ENCODE measurements at regions not wholly inside any gene's neighbourhood (a gene's known extent, or its start where the extent isn't known, plus 50 kb on each side); places are given as distances from the start of the nearest gene placed in this dataset.

DNA sequence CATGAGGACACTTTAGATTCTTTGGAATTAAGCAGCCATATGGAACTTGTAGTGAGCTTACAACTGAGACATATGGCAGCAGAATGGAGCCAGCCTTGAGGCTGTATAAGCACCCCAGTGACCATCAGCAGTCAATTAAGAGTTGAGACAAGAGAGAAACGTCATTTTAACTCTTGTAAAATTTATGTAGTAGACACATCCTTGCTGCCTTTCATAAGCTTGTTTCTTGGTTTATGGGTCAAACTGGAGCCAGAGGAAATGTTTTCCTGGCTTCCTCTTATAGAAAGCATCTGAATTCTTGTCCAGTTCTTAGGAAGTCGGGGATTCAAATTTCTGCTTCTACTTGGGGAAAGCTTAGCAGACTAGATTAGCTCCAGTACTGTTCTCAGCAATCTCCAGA lies 745.1 kb upstream of the MARCKS start:
- DNase-seq = no peak

DNA sequence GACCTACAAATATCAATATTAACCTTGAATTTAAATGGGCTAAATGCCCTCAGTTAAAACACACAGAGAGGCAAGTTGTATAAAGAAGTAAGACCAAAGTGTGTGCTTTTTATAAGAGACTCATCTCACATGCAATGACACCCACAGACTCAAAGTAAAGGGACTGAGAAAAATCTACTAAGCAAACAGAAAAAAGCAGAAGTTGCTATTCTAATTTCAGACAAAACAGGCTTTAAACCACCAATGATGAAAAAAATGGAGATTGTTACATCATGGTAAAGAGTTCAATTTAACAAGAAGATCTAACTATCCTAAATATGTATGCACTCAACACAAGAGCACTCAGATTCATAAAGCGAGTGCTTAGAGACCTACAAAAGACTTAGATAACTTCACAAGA lies 741.9 kb upstream of the MARCKS start:
- no peak for DNase-seq

DNA sequence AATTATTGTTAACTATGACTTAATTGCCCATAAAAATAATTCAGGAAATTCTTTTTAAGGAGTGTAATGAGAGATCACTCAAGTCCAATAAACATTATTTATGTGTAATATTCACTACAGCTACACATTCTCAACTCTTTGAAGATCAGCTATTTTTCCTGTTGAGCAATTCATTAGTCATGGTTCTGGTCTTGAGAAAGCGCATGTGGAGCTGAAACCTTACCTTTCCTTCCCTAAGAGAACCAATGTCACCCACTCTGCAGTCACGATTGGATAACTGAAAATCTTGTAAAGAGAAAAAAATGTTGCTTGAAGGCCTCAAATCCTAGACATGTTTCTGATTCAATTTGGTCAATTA lies 736.9 kb upstream of the MARCKS start:
- peak; percentile 95 for DNase-seq

DNA sequence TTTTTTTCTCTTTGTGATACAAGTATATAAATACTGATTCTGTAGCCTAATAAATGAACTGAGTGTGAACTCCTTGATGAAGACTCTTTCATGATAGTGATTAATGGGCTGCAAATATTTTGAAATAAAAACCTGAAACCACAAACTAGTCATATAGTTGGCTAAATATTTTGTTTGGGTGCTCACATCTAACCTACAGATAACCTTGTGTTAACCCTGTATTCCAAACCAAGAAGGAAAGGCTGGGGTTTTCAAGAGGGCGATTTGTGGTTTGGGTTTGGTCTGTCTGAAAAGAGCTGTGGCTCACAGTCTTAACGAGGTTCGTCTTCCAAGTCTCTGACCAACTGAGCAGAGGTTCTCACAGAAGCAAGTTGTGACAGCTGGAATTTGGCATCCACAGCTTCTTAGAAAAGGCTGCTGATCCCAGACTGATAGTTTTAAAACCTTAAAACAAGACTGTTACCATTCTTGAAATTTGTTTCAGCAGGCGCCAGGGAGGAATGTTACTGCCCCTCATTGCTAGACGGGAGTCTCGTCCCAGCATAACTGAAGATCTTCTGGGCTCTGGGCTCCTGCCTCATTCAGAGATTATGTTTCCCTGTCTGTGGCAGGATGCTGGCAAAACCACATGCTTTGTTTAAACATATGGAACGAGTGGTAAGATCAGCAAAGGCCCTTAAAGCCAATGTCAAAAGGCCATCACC lies 736.4 kb upstream of the MARCKS start:
- peak; percentile 98 for DNase-seq

DNA sequence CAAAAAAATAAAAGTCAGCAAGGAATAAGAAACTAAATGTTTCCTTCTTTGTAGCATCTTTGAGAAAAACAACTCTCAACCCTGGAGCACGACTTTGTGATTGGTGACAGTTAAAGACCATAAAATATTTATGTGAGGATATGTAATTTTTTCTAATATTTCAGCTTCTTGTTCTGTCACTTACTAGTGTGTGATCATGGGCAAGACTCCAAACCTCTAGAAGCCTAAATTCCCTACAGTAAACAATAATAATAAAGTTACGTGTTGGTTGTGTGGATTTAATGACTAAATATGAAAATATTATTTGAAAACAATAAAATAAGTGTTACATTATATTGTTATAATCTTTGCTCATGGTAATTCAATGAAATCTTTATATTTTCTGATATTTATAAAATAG lies 735.6 kb upstream of the MARCKS start:
- no peak for DNase-seq

DNA sequence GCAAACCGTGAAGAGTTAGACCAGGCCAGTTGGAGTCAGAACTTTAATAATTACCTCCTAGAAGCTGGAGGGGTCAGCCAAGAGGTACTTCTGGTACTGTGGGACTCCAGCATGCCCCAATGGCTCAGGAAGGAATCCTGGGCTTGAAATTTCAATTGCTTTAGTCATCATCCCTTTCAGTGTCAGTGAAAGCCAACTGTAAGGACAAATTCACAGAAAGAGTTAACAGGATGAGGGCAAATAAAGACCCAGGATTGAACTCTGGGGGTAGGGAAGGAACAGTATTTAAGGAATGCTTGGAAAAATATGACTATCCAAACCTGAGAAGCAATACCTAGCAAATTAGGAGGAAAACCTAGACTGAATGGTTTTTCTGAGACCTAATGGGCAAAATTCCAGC lies 735.1 kb upstream of the MARCKS start:
- DNase-seq = peak; percentile 98

DNA sequence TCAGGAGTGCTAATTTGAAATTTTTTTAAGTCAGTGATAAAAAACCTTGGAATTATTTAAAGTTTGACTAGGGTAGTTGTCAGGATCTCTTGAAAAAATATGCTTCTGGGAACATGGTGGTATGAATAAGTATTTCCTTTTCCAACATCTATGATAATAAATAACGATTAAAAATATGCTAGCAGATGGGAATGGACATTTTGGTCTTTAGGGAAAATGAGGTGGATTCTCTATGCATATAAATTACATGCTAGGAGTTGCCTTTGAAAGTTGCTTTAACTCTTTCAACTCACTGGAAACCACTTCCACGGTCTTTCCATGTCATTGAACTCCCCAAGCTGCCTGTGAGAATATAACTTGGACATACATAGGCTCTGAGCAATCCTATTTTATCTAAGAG lies 731.5 kb upstream of the MARCKS start:
- no peak for DNase-seq

DNA sequence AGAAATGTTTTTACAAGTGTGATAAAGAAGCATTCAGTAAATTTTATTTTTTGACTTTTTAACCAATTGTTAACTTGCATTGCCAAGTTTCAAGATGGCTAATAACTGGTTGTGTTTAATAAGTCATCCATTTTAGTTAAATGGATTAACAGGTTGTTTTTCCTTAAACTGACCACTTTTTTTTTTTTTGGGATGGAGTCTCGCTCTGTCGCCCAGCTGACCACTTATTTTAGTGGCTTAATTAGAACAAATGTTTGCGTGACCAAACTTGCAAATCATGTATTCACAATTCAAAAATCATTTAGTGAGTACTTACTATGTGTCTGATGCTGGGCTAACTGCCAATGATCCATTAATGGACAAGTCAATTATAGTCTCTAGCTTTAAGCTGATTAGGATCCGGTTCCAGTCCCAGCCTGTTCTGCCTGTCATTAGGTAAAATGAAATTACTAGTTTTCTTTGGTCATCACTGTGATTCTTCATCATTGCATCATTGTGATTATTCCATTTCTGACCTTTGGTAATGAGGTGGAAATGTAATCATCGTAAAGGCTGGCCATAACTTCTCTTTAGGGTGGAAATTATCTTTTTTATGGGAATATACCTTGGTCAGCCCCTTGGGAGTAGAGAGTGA lies 729.2 kb upstream of the MARCKS start:
- DNase-seq = no peak

DNA sequence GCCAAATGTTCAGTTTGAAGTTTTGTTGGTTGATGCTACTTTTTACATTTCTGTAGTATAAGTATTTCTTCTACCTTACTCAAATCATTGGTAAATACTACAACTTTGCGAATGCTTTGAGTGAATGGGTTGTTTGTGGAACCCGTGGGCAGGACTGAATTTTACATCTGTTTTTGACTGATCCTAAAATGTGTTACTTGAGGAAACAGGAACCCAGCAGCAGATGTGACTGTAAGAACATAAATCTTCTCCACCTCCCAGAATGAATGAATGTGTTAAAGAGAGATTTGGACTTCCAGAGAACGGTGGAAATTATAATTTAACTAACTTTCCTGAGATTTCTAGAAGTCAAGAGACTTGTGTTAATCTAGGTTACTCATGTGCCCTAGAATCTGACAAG lies 728.5 kb upstream of the MARCKS start:
- DNase-seq = no peak

DNA sequence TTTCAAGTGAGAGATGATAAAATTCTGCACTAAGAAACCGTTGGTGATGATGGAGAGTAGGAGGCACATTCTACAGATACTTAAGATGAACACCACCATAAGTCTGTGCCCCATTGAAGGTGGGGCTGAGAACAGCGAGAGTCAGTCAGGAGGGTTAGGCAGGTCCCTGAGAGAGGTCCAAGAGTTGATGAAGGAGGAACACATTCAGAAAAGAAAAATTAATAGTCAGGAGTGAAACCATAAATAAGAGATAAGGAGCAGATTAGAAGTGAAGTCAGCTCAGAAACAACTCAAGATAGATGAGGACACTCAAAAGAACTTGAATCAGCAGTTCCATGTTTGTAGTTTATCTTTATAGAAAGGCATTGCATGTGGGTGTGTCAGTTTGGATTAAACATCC lies 727.2 kb upstream of the MARCKS start:
- no peak for DNase-seq

DNA sequence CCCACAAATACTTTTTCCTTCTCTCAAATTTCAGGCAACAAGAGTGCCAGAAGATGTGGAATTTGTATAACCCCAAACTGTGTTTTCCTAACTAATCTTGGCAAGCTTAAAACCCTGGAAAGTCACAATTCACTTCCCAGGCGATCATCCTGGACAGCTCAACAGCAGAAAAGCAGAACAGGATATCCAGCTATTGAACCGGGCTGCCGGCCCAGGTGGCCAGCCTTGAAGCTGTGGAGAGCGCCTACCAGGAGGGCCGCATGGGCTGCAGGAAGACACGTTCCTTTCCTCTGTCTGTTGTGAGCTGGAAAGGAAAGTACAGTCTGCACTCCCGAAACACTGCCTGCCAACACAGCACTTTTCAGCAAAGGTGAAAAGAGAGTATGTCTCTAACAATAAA lies 719.7 kb upstream of the MARCKS start:
- DNase-seq = no peak

DNA sequence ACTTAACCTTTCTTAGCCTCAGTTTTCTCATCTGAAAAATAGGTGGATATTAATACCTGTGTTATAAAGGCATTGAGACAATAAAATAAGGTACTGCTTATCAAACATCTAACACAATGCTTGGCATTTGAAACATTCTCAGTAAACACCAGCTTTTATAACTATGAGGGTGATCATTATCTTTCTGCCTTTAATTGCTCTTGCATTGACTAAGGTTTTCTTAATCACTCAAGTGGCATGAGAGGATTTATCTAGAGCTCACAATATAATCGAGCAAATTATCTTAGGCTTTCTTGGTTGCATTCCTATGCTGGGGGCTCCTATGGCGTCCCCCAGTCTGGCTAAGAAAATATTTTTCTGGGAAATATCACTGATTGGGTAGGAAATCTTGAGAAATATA lies 716.4 kb upstream of the MARCKS start:
- DNase-seq = no peak

DNA sequence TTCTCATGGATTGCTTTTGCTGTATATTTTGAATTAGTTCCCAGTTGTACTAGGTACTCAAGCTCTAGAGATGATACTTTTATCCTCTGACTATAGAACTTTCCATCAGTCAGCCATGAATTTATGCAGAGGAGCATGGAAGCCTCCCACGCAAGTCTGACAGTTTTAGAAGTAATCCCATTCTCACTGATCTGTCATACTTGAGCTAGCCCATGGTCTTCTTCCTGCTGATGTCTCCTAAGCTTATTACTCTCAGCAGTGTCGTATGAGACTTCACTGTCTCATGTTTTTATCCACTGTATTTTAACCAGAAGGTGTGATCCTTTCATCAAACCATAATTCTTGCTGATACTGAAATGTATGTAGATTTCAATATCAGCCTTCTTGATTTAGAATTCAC lies 715.2 kb upstream of the MARCKS start:
- DNase-seq = no peak

DNA sequence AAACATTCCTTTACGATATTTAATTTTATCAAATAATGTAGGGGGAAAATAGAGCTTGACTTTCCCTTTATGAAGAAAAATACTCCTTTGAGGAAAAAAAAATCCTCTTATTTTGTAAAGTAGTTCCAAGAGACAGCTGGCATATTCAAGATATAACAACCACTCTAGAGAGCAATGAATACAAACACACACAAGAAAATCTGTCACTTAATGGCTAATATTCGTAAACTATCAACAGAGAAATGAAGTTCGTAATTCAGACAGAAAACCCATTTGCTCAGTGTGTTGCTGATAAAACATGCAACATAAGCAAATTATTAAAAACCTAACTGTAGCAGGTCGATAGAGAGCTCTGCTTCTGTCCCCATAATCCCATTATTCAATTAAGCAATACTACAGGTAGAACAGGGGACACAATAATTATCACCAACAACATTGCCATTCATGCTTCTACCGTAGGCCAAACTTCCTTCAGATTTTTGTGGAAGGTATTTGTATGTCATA lies 714.4 kb upstream of the MARCKS start:
- DNase-seq = no peak

DNA sequence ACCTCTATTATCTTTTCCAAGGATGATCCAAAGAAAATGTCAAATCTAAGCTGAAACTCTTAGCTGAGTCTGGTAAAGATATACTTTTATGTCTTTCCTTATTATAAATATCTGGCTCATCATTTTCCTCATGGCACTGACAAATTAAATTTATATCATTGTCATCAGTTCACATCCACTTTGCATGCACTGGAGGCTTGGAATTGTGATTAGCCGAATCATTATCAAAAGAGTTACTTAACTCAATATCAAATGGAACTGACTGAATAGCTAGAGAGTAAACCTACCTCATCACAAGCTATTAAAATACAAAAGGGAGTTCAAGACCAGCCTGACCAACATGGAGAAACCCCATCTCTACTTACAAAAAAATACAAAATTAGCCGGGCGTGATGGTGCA lies 713.9 kb upstream of the MARCKS start:
- DNase-seq = no peak

DNA sequence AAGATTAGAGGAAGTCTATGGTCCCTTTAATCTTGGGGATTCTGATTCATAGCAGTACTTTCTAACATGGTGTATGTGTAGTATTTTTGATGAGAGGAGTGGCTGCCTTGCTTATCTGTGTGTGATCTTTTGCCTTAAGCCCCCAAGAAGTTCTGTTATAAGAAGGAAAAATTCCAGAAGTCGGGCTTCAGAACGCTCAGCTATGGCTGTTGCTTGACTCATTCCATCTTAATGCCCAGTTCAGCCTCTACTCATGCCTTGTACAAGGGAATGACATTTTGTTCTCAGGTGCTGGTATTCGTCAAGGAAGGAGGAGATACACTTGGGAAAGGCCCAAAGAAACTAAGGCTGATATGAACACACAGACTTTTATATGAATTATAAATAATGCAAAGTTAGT lies 713.0 kb upstream of the MARCKS start:
- DNase-seq = no peak

DNA sequence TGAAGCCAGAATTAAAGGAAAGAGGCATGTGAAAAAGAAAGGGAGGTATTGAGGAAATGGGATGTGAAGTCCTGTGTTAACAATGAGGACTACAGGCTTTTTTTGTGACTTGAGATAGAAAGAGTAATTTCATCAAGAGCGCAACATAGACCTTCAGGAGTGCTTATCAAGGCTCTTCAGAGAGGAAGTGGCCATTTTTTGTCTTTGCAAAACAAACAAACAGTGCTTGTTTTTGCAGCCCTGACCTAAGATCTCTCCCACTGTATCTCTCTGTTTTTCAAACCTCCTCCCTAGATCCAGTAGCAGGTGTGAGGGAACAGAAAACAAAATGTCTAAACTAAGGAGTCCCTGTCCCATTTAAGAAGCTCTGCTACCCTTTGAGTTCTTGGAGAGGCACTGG lies 710.3 kb upstream of the MARCKS start:
- no peak for DNase-seq

DNA sequence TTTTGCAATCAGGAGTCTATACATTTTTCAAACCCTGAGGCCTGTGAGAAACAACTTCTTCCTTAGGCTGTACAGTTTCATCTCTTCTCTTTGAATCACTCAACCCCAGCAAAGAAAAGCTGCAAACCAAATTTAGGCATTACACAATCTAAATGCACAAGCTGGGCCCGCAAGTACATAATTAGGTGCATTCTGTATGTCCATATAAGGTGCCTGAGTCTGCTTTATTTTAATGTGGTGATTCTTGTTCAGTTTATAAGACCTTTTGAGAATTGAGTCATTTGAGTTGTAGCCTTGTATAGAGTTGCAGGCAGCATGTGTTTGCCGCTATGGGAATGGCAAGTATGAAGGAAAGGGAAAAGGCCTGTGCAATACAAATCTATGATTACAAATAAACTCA lies 709.6 kb upstream of the MARCKS start:
- DNase-seq = peak; percentile 43

DNA sequence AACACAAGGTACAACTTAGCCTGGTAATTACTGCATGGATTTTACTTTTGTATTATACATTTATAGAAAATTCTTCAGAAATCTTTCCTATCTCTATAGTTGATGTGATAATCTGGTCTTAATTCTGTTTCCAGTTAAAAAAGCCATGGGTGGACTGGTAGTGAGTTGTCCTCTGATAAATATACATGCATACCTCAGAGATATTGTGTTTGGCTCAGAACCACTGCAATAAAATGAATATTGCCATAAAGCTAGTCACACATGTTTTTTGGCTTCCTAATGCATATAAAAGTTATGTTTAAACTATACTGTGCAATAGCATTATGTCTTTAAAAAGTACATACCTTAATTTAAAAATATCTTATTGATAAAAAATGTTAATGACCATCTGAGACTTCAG lies 708.6 kb upstream of the MARCKS start:
- DNase-seq = peak; percentile 9

DNA sequence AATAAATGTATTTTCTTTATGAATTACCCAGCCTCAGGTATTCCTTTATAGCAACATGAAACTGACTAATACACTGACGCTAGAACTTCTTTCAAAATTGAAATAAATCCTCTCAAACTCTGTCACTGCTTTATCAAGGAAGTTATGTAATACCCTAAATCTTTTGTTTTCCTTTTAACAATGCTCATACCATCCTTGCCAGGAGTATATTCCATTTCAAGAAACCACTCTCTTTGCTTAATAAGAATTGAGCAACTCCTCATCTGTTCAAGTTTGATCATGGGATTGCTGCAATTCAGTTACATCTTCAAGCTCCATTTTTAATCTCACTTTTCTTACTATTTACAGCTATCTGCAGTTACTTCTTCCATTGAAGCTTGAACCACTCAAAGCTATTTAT lies 707.6 kb upstream of the MARCKS start:
- no peak for DNase-seq

DNA sequence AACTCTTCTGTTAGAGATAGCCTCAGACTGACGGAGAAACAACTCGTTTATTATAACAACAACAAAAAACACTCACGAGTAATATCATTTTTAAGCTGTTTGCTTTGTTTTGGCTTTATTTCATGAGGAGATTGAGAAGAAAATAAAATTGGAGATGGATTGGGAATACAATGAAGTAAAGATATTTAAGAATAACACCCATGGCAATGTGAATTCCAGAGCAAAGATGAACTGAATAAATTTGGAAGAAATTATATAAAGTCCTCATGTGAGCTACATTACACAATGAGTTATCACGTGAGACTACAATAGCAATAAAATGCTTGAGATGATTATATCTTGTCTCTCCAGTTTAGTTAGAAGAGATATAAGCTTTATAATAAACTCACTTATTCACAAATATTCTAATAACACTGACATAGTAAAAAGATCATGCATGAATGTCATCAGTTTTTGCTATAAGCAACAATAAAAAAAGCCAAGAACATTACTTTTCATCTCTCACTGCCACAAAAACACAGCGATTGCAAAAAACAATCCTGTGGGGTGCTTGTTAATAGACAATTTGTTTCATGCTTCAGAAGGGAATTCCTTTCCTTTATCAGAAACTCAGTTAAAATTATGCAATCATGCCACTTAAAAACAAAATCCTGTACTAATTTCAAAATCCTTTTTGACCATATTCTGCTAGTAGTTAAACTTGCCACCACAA lies 696.7 kb upstream of the MARCKS start:
- no peak for DNase-seq

DNA sequence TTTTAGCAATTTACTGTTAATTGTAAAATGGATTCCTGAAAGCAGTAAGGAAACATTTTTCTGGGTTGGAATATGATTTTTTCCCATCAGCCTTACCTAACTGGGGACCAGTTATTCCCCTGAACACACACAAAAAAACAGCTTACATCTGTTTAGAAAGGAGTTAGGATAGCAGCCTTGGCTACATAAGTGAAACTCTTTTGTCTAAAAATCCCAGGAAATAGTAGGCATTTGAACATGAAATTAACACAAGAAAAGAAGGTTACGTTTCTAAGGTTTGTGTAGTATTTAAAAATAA lies 696.2 kb upstream of the MARCKS start:
- no peak for DNase-seq

DNA sequence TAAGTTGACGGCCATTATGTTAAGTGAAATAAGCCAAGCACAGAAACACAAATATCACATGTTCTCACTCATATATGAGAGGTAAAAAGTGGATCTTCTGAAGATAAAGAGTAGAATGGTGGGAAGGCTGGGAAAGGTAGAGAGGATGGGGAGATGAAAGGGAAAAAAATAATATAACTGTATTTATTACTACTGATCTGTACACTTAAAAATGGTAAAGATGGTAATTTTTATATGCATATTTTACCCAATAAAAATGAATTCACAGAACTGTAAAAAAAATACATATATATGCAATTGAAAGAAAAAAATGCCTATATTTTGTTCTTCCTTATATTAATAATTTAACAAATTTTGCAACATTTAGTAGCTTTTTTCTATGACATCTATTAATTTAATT lies 694.4 kb upstream of the MARCKS start:
- no peak for DNase-seq

DNA sequence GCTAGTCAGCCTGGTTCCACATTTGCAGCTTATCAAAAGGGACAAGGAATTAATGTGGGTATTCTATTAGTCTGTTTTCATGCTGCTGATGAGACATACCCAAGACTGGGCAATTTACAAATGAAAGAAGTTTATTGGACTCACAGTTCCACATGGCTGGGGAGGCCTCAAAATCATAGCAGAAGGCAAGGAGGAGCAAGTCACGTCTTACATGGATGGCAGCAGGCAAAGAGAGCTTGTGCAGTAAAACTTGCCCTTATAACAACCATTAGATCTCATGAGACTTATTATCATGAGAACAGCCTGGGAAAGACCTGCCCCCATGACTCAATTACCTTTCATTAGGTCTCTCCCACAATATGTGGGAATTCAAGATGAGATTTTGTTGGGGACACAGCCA lies 689.1 kb upstream of the MARCKS start:
- DNase-seq = no peak

DNA sequence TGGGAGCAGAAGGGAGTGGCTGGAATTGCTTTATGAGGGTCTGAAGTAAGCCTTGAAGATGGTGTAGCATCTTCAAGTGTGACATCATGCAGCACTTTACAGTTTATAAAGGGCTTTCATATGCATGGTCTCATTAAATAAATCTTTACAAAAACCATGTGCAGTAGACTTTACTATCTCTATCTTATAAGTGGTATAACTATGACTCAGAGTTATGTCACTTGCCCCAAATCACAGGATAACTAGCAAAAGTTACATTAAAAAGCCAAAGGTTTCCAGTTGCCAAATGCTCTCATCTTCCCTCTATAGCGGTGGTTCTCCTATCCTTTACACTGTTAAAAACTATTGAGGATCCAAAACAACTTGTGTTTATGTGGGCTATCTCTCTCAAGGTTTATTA lies 687.7 kb upstream of the MARCKS start:
- DNase-seq = peak; percentile 61
